Mammary epithelial cell (primary cell): ENCODE measurements at regions not wholly inside any gene's neighbourhood (a gene's known extent, or its start where the extent isn't known, plus 50 kb on each side); places are given as distances from the start of the nearest gene placed in this dataset.

Experiments
- EZH2 ChIP-seq: IDR thresholded peaks from 2 replicates; pipeline ENCODE4 v1.6.1; 2012; ENCODE audit warnings: low read length, inconsistent platforms, borderline replicate concordance
- TF ChIP-seq, protein P1 (sequence below), 2 donors: IDR thresholded peaks in 1 of 2; conservative IDR thresholded peaks in 1 of 2; 2 replicates each; pipeline ENCODE4 v1.5.1; 2011 to 2012; ENCODE audit warnings: inconsistent platforms in 2 of 2, low read length in 2 of 2, mild to moderate bottlenecking in 2 of 2, control low read depth in 1 of 2, low read depth in 1 of 2; ENCODE audit not compliant: insufficient read depth in 1 of 2; ENCODE audit errors: extremely low read depth in 1 of 2

DNA sequence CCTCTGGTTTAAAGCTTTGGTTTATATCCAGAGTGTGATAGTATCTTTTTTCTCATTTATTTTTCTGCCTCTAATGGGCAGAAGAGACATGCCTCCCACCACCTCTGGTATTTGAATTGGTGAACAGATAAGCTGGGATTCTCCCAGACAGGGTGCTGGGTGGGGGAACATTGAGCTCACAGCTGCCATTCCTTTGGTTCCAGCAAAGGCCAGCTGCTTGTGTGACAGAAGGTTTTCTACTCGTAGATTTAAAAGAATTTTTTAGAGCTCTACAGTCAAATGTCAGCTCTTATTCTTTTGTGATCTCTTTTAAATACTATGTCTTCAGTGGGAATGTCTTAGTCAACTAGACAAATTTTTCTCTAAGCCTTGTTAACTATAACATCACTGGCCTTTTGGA is 54.7 kb upstream of the ADAMTS16 start:
- TF ChIP-seq, protein P1, sequence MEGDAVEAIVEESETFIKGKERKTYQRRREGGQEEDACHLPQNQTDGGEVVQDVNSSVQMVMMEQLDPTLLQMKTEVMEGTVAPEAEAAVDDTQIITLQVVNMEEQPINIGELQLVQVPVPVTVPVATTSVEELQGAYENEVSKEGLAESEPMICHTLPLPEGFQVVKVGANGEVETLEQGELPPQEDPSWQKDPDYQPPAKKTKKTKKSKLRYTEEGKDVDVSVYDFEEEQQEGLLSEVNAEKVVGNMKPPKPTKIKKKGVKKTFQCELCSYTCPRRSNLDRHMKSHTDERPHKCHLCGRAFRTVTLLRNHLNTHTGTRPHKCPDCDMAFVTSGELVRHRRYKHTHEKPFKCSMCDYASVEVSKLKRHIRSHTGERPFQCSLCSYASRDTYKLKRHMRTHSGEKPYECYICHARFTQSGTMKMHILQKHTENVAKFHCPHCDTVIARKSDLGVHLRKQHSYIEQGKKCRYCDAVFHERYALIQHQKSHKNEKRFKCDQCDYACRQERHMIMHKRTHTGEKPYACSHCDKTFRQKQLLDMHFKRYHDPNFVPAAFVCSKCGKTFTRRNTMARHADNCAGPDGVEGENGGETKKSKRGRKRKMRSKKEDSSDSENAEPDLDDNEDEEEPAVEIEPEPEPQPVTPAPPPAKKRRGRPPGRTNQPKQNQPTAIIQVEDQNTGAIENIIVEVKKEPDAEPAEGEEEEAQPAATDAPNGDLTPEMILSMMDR (conservative IDR thresholded peaks at IDR 0.05 in 1 of 2, IDR thresholded peaks at IDR 0.05 in 1 of 2; ENCODE audit: extremely low read depth in 1 of 2, insufficient read depth in 1 of 2, low read depth in 1 of 2, low read length in 2 of 2) = no peak
- TF ChIP-seq EZH2 = no peak
